GM12891 (cell line): ENCODE measurements at regions not wholly inside any gene's neighbourhood (a gene's known extent, or its start where the extent isn't known, plus 50 kb on each side); places are given as distances from the start of the nearest gene placed in this dataset.

Source experiments
- POLR2A ChIP-seq: IDR thresholded peaks from 2 replicates; pipeline ENCODE4 v1.6.1; 2011; ENCODE audit warnings: low read depth, low read length, control low read depth
- POLR2AphosphoS5 ChIP-seq: IDR thresholded peaks from 2 replicates; pipeline ENCODE4 v1.6.1; 2011; ENCODE audit warnings: low read depth, low read length, control low read depth
- SPI1 ChIP-seq: IDR thresholded peaks from 2 replicates; pipeline ENCODE4 v1.6.1; 2011; ENCODE audit warnings: low read depth, low read length, control low read depth
- TAF1 ChIP-seq: IDR thresholded peaks from 2 replicates; pipeline ENCODE4 v1.6.1; 2011; ENCODE audit warnings: low read depth, low read length, control low read depth

GRCh38 chr2:77746780-77747179 is 224.6 kb upstream of the LRRTM4 start:
- TF ChIP-seq POLR2A, result no peak
- TF ChIP-seq POLR2AphosphoS5, result no peak
- no peak for TF ChIP-seq TAF1
- TF ChIP-seq SPI1, result no peak
